Activated gamma-delta T cell treated with anti-CD3 and anti-CD28 coated beads, Interleukin-2, amount 50 U/mL, for 16 hours (primary cell): ENCODE measurements at regions not wholly inside any gene's neighbourhood (a gene's known extent, or its start where the extent isn't known, plus 50 kb on each side); places are given as distances from the start of the nearest gene placed in this dataset.

Experiments
- DNase-seq: peaks from one replicate; pipeline ENCODE4 v3.0.0-alpha.2; 2020; ENCODE audit warnings: low read depth

DNA sequence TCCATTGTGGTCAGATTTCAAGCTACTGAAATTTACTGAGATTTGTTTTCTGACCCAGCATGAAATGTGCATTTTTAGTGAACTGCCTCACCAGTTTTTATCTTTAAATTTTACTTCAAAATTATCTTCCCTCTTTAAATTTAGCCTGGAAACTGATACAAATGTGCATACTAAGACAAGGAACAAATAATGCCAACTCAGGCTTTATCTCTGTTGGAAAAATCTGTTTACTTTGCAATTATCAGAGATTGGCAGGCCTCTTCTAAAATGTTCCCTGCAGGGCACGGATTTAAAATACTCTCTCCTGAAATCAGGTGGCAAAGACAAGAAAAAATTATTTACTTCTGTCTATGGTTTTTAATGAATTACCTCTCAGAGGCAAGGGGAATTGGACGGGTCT lies 151.0 kb upstream of the PTCH1 start:
- DNase-seq: no peak

DNA sequence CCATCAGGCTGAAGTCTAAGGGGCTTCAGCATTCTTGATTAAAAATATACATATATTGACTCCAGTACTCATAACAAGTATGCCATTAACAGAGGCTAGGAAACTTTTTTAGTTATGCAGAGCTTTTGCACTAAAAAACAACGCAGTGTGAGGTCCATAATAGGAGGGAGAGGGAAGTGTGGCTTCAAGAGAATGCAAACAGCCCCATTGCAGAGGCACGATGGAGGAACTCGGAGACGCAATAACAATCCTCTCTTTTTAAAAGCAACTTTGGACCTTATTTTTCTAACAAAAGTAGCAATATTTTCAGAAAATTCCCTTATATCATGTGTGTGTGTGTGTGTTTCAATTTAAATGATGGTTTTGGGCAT lies 150.0 kb upstream of the PTCH1 start:
- no peak for DNase-seq

DNA sequence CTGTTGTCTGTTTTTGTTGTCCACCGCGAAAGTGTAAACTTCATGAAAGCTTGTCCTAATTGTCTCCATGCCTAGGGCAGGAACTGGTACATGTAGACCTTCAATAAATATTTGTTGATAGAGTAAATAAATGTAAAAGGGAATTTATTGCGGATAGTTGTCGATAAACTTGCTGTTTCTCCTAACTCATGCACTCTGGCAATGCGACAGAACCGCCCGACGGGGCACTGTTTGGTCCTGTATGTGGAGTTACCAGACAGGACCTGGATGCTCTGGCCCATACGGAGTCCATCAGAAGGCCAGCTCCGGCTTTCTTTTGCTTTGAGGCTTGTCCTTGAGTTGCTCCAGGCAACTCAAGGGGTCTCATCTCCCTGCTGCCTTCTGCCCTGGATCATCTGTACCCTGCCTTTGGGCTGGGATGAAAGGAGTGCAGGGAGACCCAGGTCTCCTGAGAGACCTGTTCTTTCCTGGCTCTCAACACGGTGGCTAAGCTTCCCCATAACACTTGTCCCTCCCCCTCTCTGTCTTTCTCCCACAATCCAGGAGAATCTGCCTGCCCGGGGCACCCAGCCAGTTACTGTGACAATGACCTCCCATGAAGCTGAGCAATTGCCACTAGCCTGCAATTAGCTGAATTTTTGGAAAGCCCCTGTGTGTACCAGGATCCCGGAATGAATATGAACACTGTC lies 149.5 kb upstream of the PTCH1 start:
- DNase-seq: no peak

DNA sequence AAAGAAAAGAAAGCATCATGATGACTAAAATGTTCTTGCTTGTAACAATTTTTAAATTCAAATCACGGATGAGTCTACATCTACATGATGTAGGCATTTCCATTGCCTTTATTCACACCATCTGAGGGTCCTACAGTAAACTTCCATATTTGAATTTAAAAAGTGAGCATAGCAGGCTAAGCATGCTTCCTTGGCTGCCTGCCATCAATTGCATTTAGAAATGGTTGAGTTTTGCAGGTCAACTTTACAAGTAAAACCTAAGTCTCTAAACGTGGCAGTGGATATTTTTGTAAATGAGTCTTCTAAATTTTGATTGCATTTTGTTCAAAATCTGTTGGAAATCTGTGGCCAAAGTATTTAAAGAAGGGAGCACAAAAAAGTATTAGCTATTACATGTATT lies 136.5 kb upstream of the PTCH1 start:
- no peak for DNase-seq

DNA sequence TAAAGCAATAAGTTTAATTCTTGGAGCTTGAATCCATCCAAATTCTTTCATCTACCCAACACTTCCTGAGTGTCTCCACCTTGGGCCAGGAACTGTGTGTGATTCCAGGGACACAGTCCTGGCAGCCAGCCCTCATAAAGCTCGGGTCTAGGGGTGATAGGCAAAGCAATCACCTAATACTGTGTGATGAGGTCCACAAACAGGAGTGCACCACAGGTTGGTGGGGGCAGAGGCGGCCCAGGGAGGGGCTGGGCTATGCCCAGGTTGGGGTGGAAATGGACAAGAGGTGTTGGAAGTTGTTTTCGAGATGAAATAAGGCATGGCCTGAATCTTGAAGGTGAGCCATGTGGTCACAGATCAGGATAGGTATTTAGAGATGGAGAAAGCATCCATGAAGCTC lies 133.9 kb upstream of the PTCH1 start:
- DNase-seq: no peak

DNA sequence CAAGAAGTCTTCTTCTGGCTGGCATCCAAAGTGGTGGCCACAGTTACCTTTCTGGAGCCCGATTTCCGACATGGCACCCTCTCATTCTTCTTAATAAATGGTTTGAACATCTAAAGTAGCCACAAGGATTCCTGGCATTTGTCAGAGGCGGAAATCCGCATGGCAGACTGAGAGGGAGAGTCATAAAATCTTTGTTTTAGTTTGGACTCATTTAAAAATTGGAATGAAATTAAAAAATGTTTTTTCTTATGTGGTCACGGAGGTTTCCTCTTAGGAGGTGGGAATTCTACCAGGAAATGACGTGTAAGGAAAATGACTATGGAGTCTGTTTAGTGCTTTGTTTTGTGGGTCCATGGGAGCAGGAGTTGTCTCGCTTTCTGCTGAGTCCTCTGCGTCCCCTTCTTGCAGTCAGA lies 133.0 kb upstream of the PTCH1 start:
- no peak for DNase-seq

DNA sequence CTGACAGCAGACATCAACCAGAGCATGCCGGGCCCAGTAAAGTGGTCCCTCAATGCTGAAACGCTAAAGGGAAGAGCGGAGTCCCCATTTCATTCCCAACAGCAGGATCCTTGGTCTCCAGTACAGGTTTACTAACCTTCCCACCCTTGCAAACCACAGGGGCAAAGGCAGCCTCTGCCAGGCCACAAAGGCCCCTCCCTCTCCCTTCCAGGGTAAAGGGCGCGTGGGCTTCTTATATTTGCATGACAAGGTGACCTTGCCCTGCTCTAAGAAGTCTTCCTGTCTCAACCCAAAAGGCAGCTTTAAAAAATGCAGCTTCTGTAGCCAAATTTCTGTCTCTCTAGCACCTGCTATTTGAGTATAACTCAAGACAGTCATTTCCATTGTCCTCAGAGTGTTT lies 131.5 kb upstream of the PTCH1 start:
- no peak for DNase-seq

DNA sequence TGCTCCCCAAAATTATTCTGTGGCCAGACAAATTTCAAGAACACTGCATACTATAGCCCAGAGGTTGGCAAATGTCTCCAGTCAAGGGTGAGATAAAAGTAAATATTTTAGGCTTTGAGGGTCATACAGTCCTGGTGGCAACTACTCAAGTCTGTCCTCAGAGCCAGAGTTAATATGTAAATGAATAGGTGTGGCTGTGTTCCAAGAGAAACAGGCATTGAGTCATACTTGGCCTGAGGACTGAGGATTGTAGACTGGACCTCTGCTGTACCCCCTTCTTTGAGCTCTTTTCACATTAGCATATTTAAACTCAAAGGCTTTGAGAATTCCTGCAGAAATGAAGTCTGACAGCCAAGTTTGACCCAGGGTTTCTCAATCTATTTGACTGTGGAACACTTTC lies 129.2 kb upstream of the PTCH1 start:
- DNase-seq: no peak

DNA sequence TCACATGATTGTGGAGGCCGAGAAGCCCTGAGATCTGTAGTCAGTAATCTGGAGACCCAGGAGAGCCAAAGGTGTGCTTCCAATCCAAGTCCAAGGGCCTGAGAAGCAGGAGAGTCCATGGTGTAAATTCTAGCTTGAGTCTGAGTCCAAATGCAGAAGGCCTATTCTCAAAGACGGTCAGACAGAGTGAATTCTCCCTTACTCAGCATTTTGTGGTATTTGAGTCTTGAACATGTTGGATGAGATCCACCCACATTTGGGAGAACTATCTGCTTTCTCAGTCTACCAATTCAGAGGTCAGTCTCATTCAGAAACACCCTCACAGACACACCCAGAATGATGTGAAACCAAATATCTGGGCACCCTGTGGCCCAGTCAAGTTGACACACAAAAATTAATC lies 128.8 kb upstream of the PTCH1 start:
- DNase-seq: no peak

DNA sequence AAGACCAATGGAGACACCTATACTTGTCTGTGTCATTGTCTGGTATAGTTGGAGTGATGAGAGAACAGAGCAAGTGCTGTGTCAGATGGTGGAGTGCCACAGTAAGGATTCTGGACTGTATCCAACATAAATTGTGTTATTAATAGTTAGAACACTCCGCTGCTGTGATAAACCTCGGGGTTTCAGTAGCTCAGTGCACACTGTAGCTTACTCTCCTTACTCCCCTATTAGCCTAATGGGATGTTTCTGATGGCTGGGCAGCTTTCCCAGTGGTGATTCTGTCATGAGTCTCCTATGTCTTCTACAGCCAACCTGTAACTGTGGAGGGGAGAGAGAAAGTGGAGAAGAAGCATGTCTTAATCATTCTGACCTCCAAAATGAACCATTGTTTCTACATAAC lies 127.6 kb upstream of the PTCH1 start:
- no peak for DNase-seq

DNA sequence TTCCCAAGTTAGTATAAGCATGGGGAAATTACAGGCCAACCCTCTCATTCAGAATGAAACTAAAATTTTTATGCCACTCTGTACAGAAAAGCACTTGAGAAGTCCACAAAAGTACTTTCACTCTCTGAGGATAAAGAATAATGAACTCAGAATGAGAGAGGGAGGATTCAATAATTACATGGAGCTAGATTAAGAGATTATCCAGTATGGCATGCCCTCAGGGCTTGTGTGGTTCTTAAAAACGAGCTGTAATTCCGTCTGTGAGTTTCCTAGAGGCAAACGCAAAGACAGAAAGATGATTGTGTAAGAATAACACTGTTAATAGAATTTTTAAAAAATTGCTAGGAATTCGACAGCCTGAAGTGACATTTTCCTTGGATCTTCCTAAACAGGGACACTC lies 126.8 kb upstream of the PTCH1 start:
- DNase-seq: no peak

DNA sequence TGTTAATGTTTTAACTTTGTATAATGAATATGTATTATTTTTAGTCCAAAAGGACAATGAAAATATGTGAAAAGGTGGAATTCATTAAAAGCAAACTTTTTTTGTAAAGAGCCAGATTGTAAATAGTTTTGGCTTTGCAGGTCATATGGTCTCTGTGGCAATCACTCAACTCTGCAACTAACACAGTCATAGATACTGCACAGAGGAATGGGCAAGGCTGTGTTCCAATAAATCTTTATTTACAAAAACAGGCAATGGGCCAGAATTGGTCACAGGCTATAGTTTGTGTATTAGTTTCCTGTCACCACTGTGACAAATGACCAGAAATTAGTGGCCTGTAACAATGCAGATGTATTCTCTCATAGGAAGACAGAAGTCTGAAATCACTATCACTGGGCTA lies 125.4 kb upstream of the PTCH1 start:
- no peak for DNase-seq

DNA sequence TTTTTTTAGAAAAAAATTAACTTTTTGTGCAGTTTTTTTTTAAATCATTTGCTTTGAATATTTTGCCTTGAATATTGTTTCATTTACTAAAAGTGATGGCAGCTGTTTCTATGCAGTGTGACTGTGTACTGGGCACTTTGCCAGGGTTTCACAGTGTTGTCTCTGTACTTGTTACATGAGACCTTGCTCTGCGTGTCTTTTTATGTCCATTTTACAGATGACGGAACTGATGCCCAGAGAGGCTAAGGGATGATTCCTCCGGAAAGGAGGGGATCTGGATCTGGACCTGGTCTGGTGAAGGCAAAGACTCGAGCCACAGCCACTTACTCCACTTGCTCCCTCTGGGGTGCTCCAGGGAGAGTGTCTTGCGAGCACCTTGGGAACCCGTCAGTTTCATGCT lies 124.8 kb upstream of the PTCH1 start:
- DNase-seq: no peak

DNA sequence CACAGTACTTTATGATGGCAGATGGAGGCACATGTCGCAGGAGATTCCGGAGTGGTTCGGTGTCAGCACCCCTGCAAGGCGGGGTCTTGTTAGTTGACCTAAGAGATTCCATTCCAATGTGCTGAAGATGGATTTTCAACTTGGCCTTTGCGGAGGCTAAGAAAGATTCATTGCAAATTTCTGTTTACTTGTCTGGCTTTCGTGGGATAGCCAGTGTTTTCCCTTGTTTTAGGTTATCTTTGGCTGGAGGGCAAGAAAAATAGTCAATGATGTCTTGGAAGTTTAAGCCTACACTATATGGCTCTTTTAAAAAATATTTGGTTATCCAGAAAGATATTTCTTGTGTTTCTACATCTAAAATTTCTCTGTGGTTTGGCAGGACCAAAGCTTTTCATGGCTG lies 123.6 kb upstream of the PTCH1 start:
- no peak for DNase-seq

DNA sequence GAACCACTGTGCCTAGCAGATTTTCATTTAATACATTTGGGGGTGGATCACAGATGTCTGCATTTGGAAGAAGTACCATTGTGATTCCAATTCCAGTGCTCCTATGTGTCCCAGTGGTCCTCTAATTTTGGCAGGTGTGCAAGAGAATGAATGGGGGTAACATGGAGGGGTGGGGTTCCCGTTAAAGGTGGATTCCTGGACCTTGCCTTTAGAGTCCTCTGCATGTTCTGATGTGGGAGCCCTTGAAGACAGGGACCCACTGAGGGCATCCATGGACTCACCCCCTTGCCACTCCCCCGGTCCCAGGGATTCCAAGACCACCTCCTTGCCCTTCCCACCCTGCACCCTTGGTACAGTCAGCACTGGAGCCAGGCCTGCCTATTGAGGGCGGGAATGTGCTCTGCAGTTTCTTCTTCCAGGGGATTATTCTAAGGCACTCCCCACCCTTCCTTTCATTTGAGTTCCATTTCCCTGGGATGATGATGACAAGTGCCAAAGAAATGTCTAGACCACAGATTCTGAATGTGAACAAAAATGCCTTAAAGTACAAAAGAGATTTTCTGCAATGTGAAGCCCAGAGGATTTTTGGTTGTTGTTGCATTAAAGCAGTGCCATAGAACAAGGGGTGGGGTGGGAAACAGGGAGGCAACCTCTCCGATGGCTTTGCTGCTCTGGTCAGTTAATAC lies 119.4 kb upstream of the PTCH1 start:
- no peak for DNase-seq

DNA sequence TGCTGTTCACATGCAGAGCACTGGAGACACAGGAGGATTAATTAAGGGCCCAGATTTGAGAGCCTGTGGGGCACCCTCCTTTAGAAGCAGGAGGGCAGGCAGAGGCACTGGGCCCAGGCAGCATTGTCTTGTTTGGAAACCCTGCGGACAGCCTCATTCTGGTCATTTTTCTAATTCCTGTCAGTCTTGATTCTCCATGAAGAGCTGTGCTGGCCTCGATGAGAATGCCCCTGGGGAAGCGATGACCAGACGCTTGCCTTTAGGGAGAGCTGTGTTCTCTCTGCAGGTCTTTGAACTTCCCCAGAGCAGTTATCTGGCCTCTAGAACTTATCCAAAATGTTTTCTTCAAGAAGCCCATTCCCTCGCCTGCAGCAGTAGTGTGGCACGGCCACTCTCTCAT lies 117.8 kb upstream of the PTCH1 start:
- DNase-seq: no peak

DNA sequence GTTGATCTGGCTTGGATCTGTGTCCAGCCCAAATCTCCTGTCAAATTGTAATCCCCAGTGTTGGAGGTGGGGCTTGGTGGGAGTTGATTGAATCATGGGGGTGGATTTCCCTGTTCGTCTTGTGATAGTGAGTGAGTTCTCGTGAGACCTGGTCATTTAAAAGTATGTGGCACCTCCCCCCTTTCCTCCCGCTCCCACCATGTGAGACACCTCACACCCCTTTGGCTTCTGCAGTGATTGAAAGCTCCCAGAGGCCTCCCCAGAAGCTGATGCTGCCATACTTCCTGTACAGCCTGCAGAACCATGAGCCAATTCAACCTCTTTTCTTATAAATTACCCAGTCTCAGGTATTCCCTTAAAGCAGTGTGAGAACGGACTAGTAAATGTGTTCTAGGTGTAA lies 117.3 kb upstream of the PTCH1 start:
- DNase-seq: no peak

DNA sequence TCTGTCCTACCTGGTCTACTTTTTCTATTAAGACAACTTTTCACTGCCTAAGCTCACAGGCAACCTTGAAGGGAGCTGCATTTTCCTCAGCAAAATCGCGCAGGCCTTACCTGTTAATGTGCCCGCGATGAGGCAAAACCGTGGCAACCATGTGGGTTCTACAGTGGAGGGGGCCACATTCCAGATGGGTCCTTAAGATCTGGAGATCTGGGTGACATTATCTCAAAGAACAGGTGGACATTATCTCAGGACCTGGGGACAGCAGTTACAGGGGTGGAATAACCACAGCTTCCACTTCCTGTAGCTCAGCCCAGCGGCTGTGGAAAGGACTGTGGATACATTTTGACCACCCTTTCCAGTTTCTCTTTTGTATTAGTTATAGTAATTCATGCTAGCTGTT lies 112.8 kb upstream of the PTCH1 start:
- DNase-seq: no peak

DNA sequence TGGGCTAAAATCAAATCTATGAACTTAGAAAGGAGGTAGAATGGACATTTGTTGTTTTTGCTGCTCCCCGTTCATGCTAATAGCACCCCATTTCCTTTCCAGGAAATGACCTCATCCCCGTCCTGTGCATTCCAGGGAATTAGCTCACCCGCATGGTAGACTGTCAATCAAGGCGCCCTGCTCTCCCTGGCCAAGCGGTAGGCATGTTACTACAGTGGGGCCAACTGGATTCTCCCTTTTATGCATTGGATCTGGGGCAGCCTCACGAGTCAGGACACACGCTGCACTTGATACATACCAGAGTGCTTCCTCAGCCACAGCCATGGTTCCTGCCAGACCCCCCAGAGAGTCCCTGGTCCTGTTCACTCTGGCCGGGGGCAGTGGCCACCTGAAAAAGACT lies 111.0 kb upstream of the PTCH1 start:
- no peak for DNase-seq

DNA sequence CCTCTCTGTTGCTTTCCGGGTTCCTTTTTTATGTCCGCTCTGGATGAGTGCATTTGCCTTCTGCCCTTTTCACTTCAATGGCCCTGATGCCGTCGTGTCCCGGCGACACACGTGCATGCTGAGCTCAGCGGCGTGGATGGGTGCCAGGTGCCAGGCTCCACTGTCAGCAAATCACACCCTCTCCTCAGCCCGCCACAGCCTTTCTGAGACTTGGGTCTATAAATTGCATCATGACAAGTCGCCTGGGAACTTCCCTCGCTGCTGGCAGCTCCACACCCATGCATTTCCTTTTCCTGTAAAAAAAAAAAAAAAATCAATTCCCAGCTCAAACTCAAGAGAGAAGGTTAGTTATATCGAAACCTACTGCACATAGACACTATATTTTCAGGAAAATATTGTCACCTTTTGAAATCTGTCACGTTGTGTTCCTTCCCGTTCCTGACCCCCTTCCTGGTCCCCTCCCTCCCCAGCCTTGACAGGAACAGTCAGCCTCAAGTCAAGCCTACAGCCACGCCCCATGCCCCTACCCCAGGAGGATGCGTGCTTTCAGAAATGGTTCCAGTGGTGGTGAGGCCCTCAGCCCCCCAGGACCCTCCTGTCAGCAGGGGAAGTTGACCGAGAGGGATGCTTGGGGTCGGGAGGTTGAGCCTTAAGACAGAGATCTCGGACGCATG lies 110.3 kb upstream of the PTCH1 start:
- DNase-seq: no peak

DNA sequence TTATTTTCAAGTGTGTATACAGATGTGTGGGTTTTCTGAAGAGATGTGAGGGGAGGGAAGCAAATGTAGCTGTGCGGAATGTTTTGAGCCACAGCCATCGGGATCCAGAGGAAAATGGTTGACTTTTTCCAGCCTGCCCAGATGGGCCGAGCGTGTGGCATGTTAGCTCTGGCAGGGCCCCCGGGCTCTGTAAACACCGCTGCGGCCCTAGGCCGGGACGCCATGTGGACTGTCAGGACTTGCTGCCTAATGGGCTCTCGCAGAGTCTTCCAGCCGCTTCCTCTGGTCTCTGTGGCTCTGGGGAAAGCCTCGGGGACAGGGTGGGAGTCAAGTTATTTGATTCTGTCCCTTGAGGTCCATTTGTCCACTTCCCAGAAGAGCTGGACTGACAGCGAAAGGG lies 109.6 kb upstream of the PTCH1 start:
- no peak for DNase-seq

DNA sequence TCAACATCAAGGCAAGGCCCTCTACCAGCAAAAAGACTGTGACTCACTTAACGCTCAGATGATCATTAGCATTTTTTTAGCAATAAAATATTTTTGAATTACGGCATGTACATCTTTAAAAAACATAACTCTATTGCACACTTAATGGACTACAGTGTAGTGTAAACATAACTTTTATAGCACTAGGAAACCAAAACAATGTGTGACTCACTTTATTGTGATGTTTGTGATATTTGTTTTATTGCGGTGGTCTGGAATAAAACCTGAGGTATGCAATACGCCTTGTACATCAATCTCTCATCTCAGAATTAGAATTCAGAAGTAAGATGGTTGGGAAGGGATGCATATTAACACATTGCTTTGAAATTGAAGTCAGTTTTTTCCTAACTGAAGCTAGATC lies 106.9 kb upstream of the PTCH1 start:
- no peak for DNase-seq

DNA sequence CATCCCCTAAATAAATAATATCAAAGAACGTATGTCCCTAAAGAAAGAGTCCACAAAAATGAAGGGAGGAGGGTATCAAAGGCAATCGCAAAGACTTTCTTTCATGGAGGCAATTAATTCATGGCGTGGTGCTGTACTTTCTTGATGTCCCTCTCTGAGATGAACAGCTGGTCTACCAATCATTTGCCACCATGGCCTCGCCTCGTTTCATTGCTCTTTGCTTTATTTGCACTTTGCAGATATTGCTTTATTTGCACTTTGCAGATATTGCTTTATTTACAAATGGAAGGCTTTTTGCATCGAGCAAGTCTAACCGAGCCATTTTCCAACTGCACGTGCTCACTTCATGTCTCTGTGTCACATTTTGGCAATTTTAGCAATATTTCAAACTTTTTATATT lies 104.0 kb upstream of the PTCH1 start:
- no peak for DNase-seq

DNA sequence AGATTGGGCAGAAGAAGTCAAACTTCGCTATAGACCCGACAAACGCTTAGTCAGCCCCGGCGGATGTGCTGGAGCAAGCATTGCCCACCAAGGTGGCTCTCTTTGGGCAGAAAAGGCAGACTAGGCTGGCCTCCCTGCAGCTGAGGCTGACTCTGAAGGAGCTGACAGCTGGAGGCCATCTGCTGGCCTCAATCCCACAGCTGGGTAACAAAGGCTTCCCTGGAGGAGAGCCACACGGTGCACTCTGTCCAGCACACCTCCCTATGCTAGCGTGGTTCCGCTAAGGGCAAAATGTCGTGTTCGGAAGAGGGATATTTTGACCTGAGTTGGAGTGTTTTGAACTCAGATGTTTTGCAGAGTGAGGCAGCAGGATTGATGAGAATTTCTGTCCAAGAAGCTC lies 103.5 kb upstream of the PTCH1 start:
- no peak for DNase-seq
